Activated B cell treated with CpG ODN at 0.5 μM for 24 hours (primary cell): ENCODE measurements at regions not wholly inside any gene's neighbourhood (a gene's known extent, or its start where the extent isn't known, plus 50 kb on each side); places are given as distances from the start of the nearest gene placed in this dataset.

ENCODE experiments used
- ATAC-seq: fragments of 200-7000 bp; cut with Tn5 transposase; one replicate; pipeline ENCODE4 v1.10.0; 2021; ENCODE audit warnings: low read depth, mild to moderate bottlenecking, moderate library complexity
- CTCF ChIA-PET: fragments of 350-600 bp; sonication (Branson Sonifier 250); formaldehyde crosslinking; loops from one replicate; lab custom pipeline; 2021; ENCODE audit warnings: antibody characterized with exemption; lab: Charles Lee
- POLR2A ChIA-PET: fragments of 350-600 bp; sonication (Branson Sonifier 250); formaldehyde crosslinking; loops from one replicate; lab custom pipeline; 2021; ENCODE audit warnings: antibody characterized with exemption; lab: Charles Lee
- DNase-seq: peaks from one replicate; pipeline ENCODE4 v3.0.0; 2022
- H3K27ac Mint-ChIP-seq: one replicate; pipeline ENCODE4 v1.8.0; 2020; ENCODE audit warnings: mixed read lengths
- H3K27me3 Mint-ChIP-seq: one replicate; pipeline ENCODE4 v1.8.0; 2021; ENCODE audit warnings: mixed read lengths
- H3K36me3 Mint-ChIP-seq: one replicate; pipeline ENCODE4 v1.8.0; 2021; ENCODE audit warnings: low read depth, mixed read lengths
- H3K4me1 Mint-ChIP-seq: one replicate; pipeline ENCODE4 v1.8.0; 2021; ENCODE audit warnings: mixed read lengths
- H3K4me3 Mint-ChIP-seq: one replicate; pipeline ENCODE4 v1.8.0; 2020; ENCODE audit warnings: mild to moderate bottlenecking, mixed read lengths
- H3K9me3 Mint-ChIP-seq: one replicate; pipeline ENCODE4 v1.8.0; 2020; ENCODE audit warnings: mixed read lengths
- CTCF ChIP-seq: fragments of 200-600 bp; IDR thresholded peaks from one replicate; pipeline ENCODE4 v1.8.0; 2022; ENCODE audit warnings: antibody characterized with exemption, mild to moderate bottlenecking
- intact Hi-C: fragments of 100-400 bp; cut with micrococcal nuclease; formaldehyde crosslinking; loops from one replicate; pipeline ENCODE4 v1.15.1; 2024

GRCh38 chr10:85048644-85049043 lies 720.3 kb downstream of the CCSER2 start:
- Mint-ChIP-seq H3K9me3 (peaks cover 8% of the 10 kb centered on the region), H3K4me3 (no peak overlapping the region), H3K27ac (no peak overlapping the region), H3K36me3 (no peaks in the 10 kb centered on the region), H3K4me1 (no peaks in the 10 kb centered on the region), H3K27me3 (no peaks in the 10 kb centered on the region)
- no peak for TF ChIP-seq CTCF
- ChIA-PET CTCF (no interaction called here), POLR2A (no interaction called here)
- ATAC-seq (no peak), DNase-seq (no peak)
- intact Hi-C loops, result no loop called here

GRCh38 chr10:85060944-85061343 lies 732.6 kb downstream of the CCSER2 start:
- no peak for TF ChIP-seq CTCF
- ChIA-PET POLR2A (no interaction called here), CTCF (no interaction called here)
- intact Hi-C loops, result no loop called here
- Mint-ChIP-seq H3K27me3 (no peaks in the 10 kb centered on the region), H3K4me3 (no peak overlapping the region), H3K36me3 (no peaks in the 10 kb centered on the region), H3K4me1 (no peaks in the 10 kb centered on the region), H3K9me3 (peaks cover 13% of the 10 kb centered on the region), H3K27ac (no peak overlapping the region)
- ATAC-seq (no peak), DNase-seq (no peak)

- H3K27ac Mint-ChIP-seq, result no peak overlapping the region
- ATAC-seq, result no peak
- H3K9me3 Mint-ChIP-seq, result peaks cover 9% of the 10 kb centered on the region
- intact Hi-C loops, result no loop called here
- H3K4me3 Mint-ChIP-seq, result no peak overlapping the region
- POLR2A ChIA-PET, result no interaction called here
- no peaks in the 10 kb centered on the region for H3K36me3 Mint-ChIP-seq
- H3K4me1 Mint-ChIP-seq, result no peaks in the 10 kb centered on the region
- no peaks in the 10 kb centered on the region for H3K27me3 Mint-ChIP-seq
- no peak for DNase-seq
- CTCF ChIA-PET, result no interaction called here
- TF ChIP-seq CTCF, result no peak
Observed at GRCh38 chr10:85061401-85061800, 733.0 kb downstream of the CCSER2 start.

- TF ChIP-seq CTCF, result no peak
- Mint-ChIP-seq H3K27ac (no peak overlapping the region), H3K27me3 (no peaks in the 10 kb centered on the region), H3K36me3 (no peaks in the 10 kb centered on the region), H3K4me1 (no peaks in the 10 kb centered on the region), H3K4me3 (no peak overlapping the region), H3K9me3 (peaks cover 4% of the 10 kb centered on the region)
- DNase-seq (no peak), ATAC-seq (no peak)
- CTCF ChIA-PET, result no interaction called here
- POLR2A ChIA-PET, result no interaction called here
- intact Hi-C loops, result no loop called here
Observed at GRCh38 chr10:85067955-85068354, 739.6 kb downstream of the CCSER2 start.

- no peaks in the 10 kb centered on the region for H3K4me1 Mint-ChIP-seq
- H3K27me3 Mint-ChIP-seq, result no peaks in the 10 kb centered on the region
- ATAC-seq (no peak), DNase-seq (no peak)
- ChIA-PET POLR2A (no interaction called here), CTCF (no interaction called here)
- H3K27ac Mint-ChIP-seq, result no peak overlapping the region
- no peak for TF ChIP-seq CTCF
- no peak overlapping the region for H3K4me3 Mint-ChIP-seq
- H3K36me3 Mint-ChIP-seq, result no peaks in the 10 kb centered on the region
- H3K9me3 Mint-ChIP-seq, result peaks cover 2% of the 10 kb centered on the region
- intact Hi-C loops, result no loop called here
Observed at GRCh38 chr10:85080934-85081333, 752.5 kb downstream of the CCSER2 start.
